Right lung (tissue), 2 donors: ENCODE measurements at regions not wholly inside any gene's neighbourhood (a gene's known extent, or its start where the extent isn't known, plus 50 kb on each side); places are given as distances from the start of the nearest gene placed in this dataset.

ENCODE experiments used
- DNase-seq, 2 donors: peaks; one replicate each; pipeline ENCODE4 v3.0.0-alpha.2; 2013

- no peak for DNase-seq
These were observed 51.0 kb downstream of the CCDC54 start for GRCh38 chr3:107428051-107428858.

- DNase-seq = peak; percentile 68 to 72
These were observed 52.3 kb downstream of the CCDC54 start for GRCh38 chr3:107429320-107430181.

- DNase-seq = peak in 1 of 2 donors; percentile 24
These were observed 53.2 kb downstream of the CCDC54 start for GRCh38 chr3:107430214-107430995.

GRCh38 chr3:107430996-107431245 is 53.7 kb downstream of the CCDC54 start:
- no peak for DNase-seq

GRCh38 chr3:107431246-107432012 is 54.2 kb downstream of the CCDC54 start:
- peak; percentile 53 to 62 for DNase-seq

- DNase-seq = no peak
These were observed 54.8 kb downstream of the CCDC54 start for GRCh38 chr3:107432013-107432515.

- no peak for DNase-seq
These were observed 55.4 kb downstream of the CCDC54 start for GRCh38 chr3:107432646-107433045.

- no peak for DNase-seq
These were observed 58.8 kb downstream of the CCDC54 start for GRCh38 chr3:107436029-107436428.

- no peak for DNase-seq
These were observed 61.4 kb downstream of the CCDC54 start for GRCh38 chr3:107438671-107439070.

- no peak for DNase-seq
These were observed 64.4 kb downstream of the CCDC54 start for GRCh38 chr3:107441617-107442016.

GRCh38 chr3:107443461-107443860 is 66.2 kb downstream of the CCDC54 start:
- no peak for DNase-seq

GRCh38 chr3:107446706-107447105 is 69.5 kb downstream of the CCDC54 start:
- DNase-seq = no peak

- DNase-seq = no peak
These were observed 72.4 kb upstream of the BBX start for GRCh38 chr3:107450254-107450893.

- no peak for DNase-seq
These were observed 70.3 kb upstream of the BBX start for GRCh38 chr3:107452436-107452835.

- no peak for DNase-seq
These were observed 69.3 kb upstream of the BBX start for GRCh38 chr3:107453504-107453903.

- DNase-seq = no peak
These were observed 67.1 kb upstream of the BBX start for GRCh38 chr3:107455621-107456020.

GRCh38 chr3:107456501-107456900 is 66.3 kb upstream of the BBX start:
- DNase-seq = no peak

- DNase-seq = no peak
These were observed 63.9 kb upstream of the BBX start for GRCh38 chr3:107458871-107459270.

- DNase-seq = no peak
These were observed 61.0 kb upstream of the BBX start for GRCh38 chr3:107461721-107462120.

- DNase-seq = no peak
These were observed 58.7 kb upstream of the BBX start for GRCh38 chr3:107464037-107464436.

GRCh38 chr3:107465064-107465631 is 57.6 kb upstream of the BBX start:
- no peak for DNase-seq
